Common myeloid progenitor, CD34-positive (primary cell): ENCODE measurements at regions not wholly inside any gene's neighbourhood (a gene's known extent, or its start where the extent isn't known, plus 50 kb on each side); places are given as distances from the start of the nearest gene placed in this dataset.

ENCODE experiments used
- CTCF ChIA-PET: fragments of 350-600 bp; sonication (Branson Sonifier 250); formaldehyde crosslinking; loops from one replicate; lab custom pipeline; 2021; ENCODE audit warnings: antibody characterized with exemption; lab: Charles Lee
- POLR2A ChIA-PET: fragments of 350-600 bp; sonication (Branson Sonifier 250); formaldehyde crosslinking; loops from one replicate; lab custom pipeline; 2021; ENCODE audit warnings: antibody characterized with exemption; lab: Charles Lee
- DNase-seq, 3 donors: peaks; one replicate each; pipeline versions ENCODE4 v3.0.0 to v3.0.0-alpha.2; 2013
- H3K27ac ChIP-seq, 2 experiments: 1 replicate in 1 of 2; 2 replicates in 1 of 2; pipeline ENCODE4 v1.7.0; 2013; ENCODE audit warnings: inconsistent platforms in 2 of 2, low read length in 2 of 2, mild to moderate bottlenecking in 2 of 2, low read depth in 1 of 2, moderate library complexity in 1 of 2; ENCODE audit not compliant: severe bottlenecking in 2 of 2, insufficient read depth in 1 of 2, poor library complexity in 1 of 2
- H3K27me3 ChIP-seq, 5 experiments: replicated peaks in 2 of 5; 1 replicate in 3 of 5; 2 replicates in 2 of 5; pipeline versions ENCODE4 v1.6.1 to v1.7.0; 2013; ENCODE audit warnings: low read length in 4 of 5, mild to moderate bottlenecking in 2 of 5, moderate library complexity in 2 of 5, inconsistent platforms in 1 of 5; ENCODE audit not compliant: insufficient read depth in 5 of 5, control insufficient read depth in 4 of 5
- H3K36me3 ChIP-seq, 4 experiments: 1 replicate in 2 of 4; 2 replicates in 2 of 4; pipeline versions ENCODE4 v1.6.1 to v1.7.0; 2013; ENCODE audit warnings: low read length in 3 of 4, control low read depth in 1 of 4, mild to moderate bottlenecking in 1 of 4; ENCODE audit not compliant: control insufficient read depth in 4 of 4, insufficient read depth in 4 of 4
- H3K4me1 ChIP-seq, 4 experiments: 1 replicate in 3 of 4; 2 replicates in 1 of 4; pipeline versions ENCODE4 v1.6.1 to v1.7.1; 2013; ENCODE audit warnings: low read length in 3 of 4, mild to moderate bottlenecking in 3 of 4, control low read depth in 1 of 4, inconsistent platforms in 1 of 4, moderate library complexity in 1 of 4; ENCODE audit not compliant: control insufficient read depth in 4 of 4, insufficient read depth in 4 of 4; ENCODE audit errors: control extremely low read depth in 1 of 4
- H3K4me3 ChIP-seq, 7 experiments: 1 replicate in 4 of 7; 2 replicates in 3 of 7; pipeline versions ENCODE4 v1.5.1 to v1.7.0; 2013; ENCODE audit warnings: mild to moderate bottlenecking in 7 of 7, low read length in 6 of 7, moderate library complexity in 6 of 7, inconsistent platforms in 2 of 7, low read depth in 2 of 7, control low read depth in 1 of 7; ENCODE audit not compliant: insufficient read depth in 4 of 7, control insufficient read depth in 1 of 7; ENCODE audit errors: extremely low read depth in 1 of 7
- H3K9me3 ChIP-seq, 5 experiments: 1 replicate in 4 of 5; 2 replicates in 1 of 5; pipeline versions ENCODE4 v1.6.1 to v1.7.1; 2013; ENCODE audit warnings: low read length in 4 of 5, mild to moderate bottlenecking in 2 of 5, inconsistent platforms in 1 of 5, low read depth in 1 of 5, moderate library complexity in 1 of 5; ENCODE audit not compliant: control insufficient read depth in 4 of 5, insufficient read depth in 2 of 5; ENCODE audit errors: control extremely low read depth in 1 of 5
- WGBS: methylation state at CpG from one replicate; pipeline ENCODE4 v1.1.5; 2013; ENCODE audit not compliant: insufficient coverage; 5-methylcytosine and 5-hydroxymethylcytosine counted together

- H3K27me3 ChIP-seq = peaks cover 0 to 1% (median 0%) of the 10 kb centered on the region in 5 experiments
- no peaks in the 10 kb centered on the region for H3K9me3 ChIP-seq
- H3K4me1 ChIP-seq = peaks cover 9 to 17% (median 15%) of the 10 kb centered on the region in 4 experiments
- POLR2A ChIA-PET = no interaction called here
- H3K4me3 ChIP-seq = peak overlapping the region; percentile 31 to 94 (median 50)
- CTCF ChIA-PET = no interaction called here
- WGBS = 52% methylated on average over 11 of the region's 13 CpGs
- no peaks in the 10 kb centered on the region for H3K36me3 ChIP-seq
- DNase-seq = peak in 1 of 3 donors; percentile 7
- H3K27ac ChIP-seq = no peak overlapping the region
Observed at GRCh38 chr2:58429014-58429875, 188.1 kb upstream of the FANCL start.

GRCh38 chr2:58428096-58429013 lies 187.2 kb upstream of the FANCL start:
- peaks cover 9 to 17% (median 15%) of the 10 kb centered on the region in 4 experiments for H3K4me1 ChIP-seq
- 0% methylated on average over 40 of the region's 76 CpGs for WGBS
- H3K27me3 ChIP-seq = peaks cover 0 to 1% (median 0%) of the 10 kb centered on the region in 5 experiments
- ChIA-PET CTCF (no interaction called here), POLR2A (interaction anchor here (0.5 kb wide), 1 partner anchor 188 kb away, joined by 3 read pairs; no protein-coding TSS in a partner anchor)
- H3K36me3 ChIP-seq = no peaks in the 10 kb centered on the region
- no peak overlapping the region for H3K27ac ChIP-seq
- peak; percentile 30 to 80 (median 72) for DNase-seq
- no peaks in the 10 kb centered on the region for H3K9me3 ChIP-seq
- peak overlapping the region; percentile 58 to 94 (median 85) for H3K4me3 ChIP-seq

DNA sequence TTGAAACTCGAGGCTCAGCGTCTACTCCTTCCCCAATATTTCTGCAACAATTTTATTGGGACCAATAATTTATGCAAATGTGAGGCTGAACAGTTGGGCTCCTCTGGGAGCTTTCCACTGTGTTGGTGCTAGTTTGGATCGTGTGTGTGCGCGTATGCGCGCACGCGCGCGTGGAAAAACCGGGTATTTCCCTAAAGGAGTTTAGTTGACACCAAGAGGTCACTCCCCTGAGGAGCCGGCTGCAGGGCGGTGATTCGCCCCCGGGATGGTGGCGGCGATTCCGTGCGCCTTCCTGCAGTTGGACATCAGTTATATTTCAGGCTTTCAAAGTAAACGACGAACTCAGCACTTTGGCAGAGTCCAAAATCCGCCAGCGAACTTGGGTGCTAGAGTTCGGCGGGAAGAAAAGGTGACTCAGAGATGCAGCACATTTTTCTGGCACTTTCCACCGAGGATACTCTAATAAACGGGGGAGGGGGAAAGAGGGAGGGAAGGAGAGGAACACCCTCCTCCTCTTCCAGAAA lies 186.5 kb upstream of the FANCL start:
- WGBS = under 1% methylated on average over 24 of the region's 28 CpGs
- Histone ChIP-seq H3K4me1 (peaks cover 9 to 17% (median 15%) of the 10 kb centered on the region in 4 experiments), H3K27ac (no peak overlapping the region), H3K36me3 (no peaks in the 10 kb centered on the region), H3K9me3 (no peaks in the 10 kb centered on the region), H3K4me3 (peak overlapping the region; percentile 58 to 94 (median 85)), H3K27me3 (peaks cover 0 to 1% (median 0%) of the 10 kb centered on the region in 5 experiments)
- ChIA-PET POLR2A (no interaction called here), CTCF (no interaction called here)
- DNase-seq = peak; percentile 61 to 86 (median 82)

DNA sequence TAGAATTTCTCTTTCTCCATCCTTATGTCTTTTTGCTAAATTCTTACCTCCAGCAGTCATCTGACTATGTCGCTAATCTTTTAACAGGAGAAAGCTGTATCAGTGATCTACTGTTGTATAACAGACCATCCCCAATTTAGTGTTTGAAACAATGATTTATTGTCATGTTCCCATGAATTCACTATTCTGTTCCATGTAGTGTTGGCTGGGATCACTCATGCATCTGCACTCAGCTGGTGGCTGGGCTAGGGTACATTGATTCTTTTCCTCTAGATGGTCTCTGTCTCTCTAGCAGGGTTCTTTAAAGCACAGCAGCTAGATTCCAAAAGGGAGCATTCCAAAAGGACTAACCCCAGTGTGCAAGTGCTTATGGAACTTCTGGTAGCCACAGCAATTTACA lies 184.2 kb upstream of the FANCL start:
- H3K27ac ChIP-seq = no peak overlapping the region
- DNase-seq = no peak
- CTCF ChIA-PET = no interaction called here
- no peaks in the 10 kb centered on the region for H3K36me3 ChIP-seq
- no CpG with 5 or more reads among the region's 1 CpG for WGBS
- H3K9me3 ChIP-seq = no peaks in the 10 kb centered on the region
- no peak overlapping the region for H3K4me3 ChIP-seq
- POLR2A ChIA-PET = no interaction called here
- peaks cover 9 to 17% (median 14%) of the 10 kb centered on the region in 4 experiments for H3K4me1 ChIP-seq
- H3K27me3 ChIP-seq = peaks cover 0 to 1% (median 0%) of the 10 kb centered on the region in 5 experiments

- Histone ChIP-seq H3K4me3 (no peak overlapping the region), H3K4me1 (peaks cover 0 to 3% (median 0%) of the 10 kb centered on the region in 4 experiments), H3K36me3 (no peaks in the 10 kb centered on the region), H3K27me3 (peaks cover 0 to 1% (median 0%) of the 10 kb centered on the region in 5 experiments), H3K9me3 (no peaks in the 10 kb centered on the region), H3K27ac (no peak overlapping the region)
- CTCF ChIA-PET = no interaction called here
- no peak for DNase-seq
- WGBS = 100% methylated on average over 2 of the region's 2 CpGs
- POLR2A ChIA-PET = no interaction called here
Observed at GRCh38 chr2:58419983-58420382, 178.9 kb upstream of the FANCL start.

DNA sequence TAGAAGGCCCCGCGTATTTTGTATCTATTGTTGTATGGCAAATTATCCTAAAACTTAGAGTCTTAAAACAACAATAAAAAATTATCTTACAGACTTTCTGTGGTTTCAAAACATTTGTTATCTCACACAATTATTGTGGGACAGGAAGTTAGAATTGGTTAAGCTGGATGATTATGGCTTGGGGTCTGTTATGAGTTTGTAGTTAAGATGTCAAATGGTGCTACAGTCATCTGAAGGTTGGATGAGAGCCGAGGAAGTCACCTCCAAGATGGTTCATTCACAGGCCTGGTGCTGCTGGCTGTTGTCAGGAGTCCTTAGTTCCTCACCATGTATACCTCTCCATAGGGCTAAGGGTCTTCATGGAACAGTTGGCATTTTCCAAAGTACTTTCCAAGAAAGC lies 175.6 kb upstream of the FANCL start:
- WGBS = 50% methylated on average over 1 of the region's 3 CpGs
- POLR2A ChIA-PET = no interaction called here
- H3K36me3 ChIP-seq = no peaks in the 10 kb centered on the region
- no peaks in the 10 kb centered on the region for H3K27me3 ChIP-seq
- CTCF ChIA-PET = no interaction called here
- H3K27ac ChIP-seq = no peak overlapping the region
- no peaks in the 10 kb centered on the region for H3K9me3 ChIP-seq
- peak; percentile 9 to 62 (median 44) for DNase-seq
- peaks cover 0 to 3% (median 0%) of the 10 kb centered on the region in 4 experiments for H3K4me1 ChIP-seq
- H3K4me3 ChIP-seq = no peak overlapping the region
